GM12878 (cell line): ENCODE measurements at regions not wholly inside any gene's neighbourhood (a gene's known extent, or its start where the extent isn't known, plus 50 kb on each side); places are given as distances from the start of the nearest gene placed in this dataset.

ENCODE experiments used
- ATF3 ChIP-seq: IDR thresholded peaks from 2 replicates; pipeline ENCODE4 v1.6.1; 2011; ENCODE audit warnings: low read depth, mild to moderate bottlenecking, low read length, moderate library complexity, borderline replicate concordance; ENCODE audit errors: extremely low read depth
- NKRF ChIP-seq: fragments of 450-650 bp; conservative IDR thresholded peaks from 2 replicates; pipeline ENCODE4 v1.6.1; 2017; ENCODE audit warnings: mild to moderate bottlenecking, moderate library complexity
- POLR2AphosphoS5 ChIP-seq: IDR thresholded peaks from 2 replicates; pipeline ENCODE4 v1.6.1; 2011; ENCODE audit warnings: mild to moderate bottlenecking, low read length, inconsistent platforms
- TCF7 ChIP-seq: IDR thresholded peaks from 2 replicates; pipeline ENCODE4 v1.6.1; 2014; ENCODE audit warnings: antibody characterized with exemption, borderline replicate concordance

- TF ChIP-seq ATF3 (no peak), TCF7 (no peak), POLR2AphosphoS5 (no peak), NKRF (no peak)
These were observed 318.3 kb downstream of the TAFA4 start for GRCh38 chr3:68614087-68614486.
